Pancreas (tissue), 10 donors: ENCODE measurements at regions not wholly inside any gene's neighbourhood (a gene's known extent, or its start where the extent isn't known, plus 50 kb on each side); places are given as distances from the start of the nearest gene placed in this dataset.

ENCODE experiments used
- ATAC-seq, 4 donors: fragments of 200-7000 bp; cut with Tn5 transposase; one replicate each; pipeline versions ENCODE4 v1.8.0 to v1.9.1; 2020; ENCODE audit warnings: mild to moderate bottlenecking in 4 of 4, moderate library complexity in 4 of 4
- DNase-seq, 6 donors: peaks; one replicate each; pipeline ENCODE4 v3.0.0-alpha.2; 2020
- FAIRE-seq: peaks from 2 replicates; lab custom pipeline; 2012; peaks lifted over from hg19 to GRCh38; lab: Jason Lieb, UNC
- H3K27ac ChIP-seq, 4 donors: fragments of 200-600 bp; sonication (generic); 1 replicate in 3 of 4; 2 replicates in 1 of 4; pipeline versions ENCODE4 v1.5.0 to v1.8.0; 2020
- H3K27me3 ChIP-seq, 4 donors: fragments of 200-600 bp; one replicate each; pipeline ENCODE4 v1.8.0; 2021
- H3K36me3 ChIP-seq, 3 donors: fragments of 200-600 bp; sonication (generic) in 1 of 3; one replicate each; pipeline versions ENCODE4 v1.5.0 to v1.8.0; 2020 to 2021
- H3K4me1 ChIP-seq, 3 donors: fragments of 200-600 bp; one replicate each; pipeline ENCODE4 v1.8.0; 2021
- H3K4me3 ChIP-seq, 4 donors: fragments of 200-600 bp; sonication (generic) in 2 of 4; one replicate each; pipeline versions ENCODE4 v1.5.0 to v1.8.0; 2020 to 2021
- H3K9me3 ChIP-seq, 4 donors: fragments of 200-600 bp; one replicate each; pipeline ENCODE4 v1.8.0; 2021
- CTCF ChIP-seq, 4 donors: fragments of 200-600 bp; sonication (generic) in 3 of 4; IDR thresholded peaks; one replicate each; pipeline versions ENCODE4 v1.5.0 to v1.8.0; 2021; ENCODE audit warnings: antibody characterized with exemption in 4 of 4
- WGBS, 2 donors: extraction: QIAGEN DNeasy Blood & Tissue Kit; methylation state at CpG; one replicate each; pipeline ENCODE4 v1.1.7; 2013; 5-methylcytosine and 5-hydroxymethylcytosine counted together
- intact Hi-C, 3 donors: fragments of 100-400 bp; cut with DNase I; formaldehyde crosslinking; loops; one replicate each; pipeline versions ENCODE4 v1.11.1 to v1.14.2; 2022
- donor health status: healthy with polysubstance abuse.
- donor health status: DM: no; HTN: no; CAD: no; lungs with moderate emphysema.
- donor health status: DM: no; HTN: no; CAD: no.
- donor health status: control.
- donor health status: control.
- donor health status: Bipolar disorder and iron deficiency.
- donor health status: DM: yes; HTN: yes; CAD: no.
- donor health status: DM: no; HTN: no; CAD: no.
- donor health status: DM: no; HTN: no; CAD: no.
- donor health status: DM: yes; HTN: yes; CAD: no.

GRCh38 chr2:103276869-103277268 is 515.0 kb downstream of the TMEM182 start:
- no peak for DNase-seq
- Histone ChIP-seq H3K9me3 (no peaks in the 10 kb centered on the region), H3K4me3 (no peak overlapping the region), H3K27me3 (peaks cover 0 to 3% (median 0%) of the 10 kb centered on the region in 4 donors), H3K36me3 (no peaks in the 10 kb centered on the region), H3K27ac (no peak overlapping the region), H3K4me1 (no peaks in the 10 kb centered on the region)
- whole genome bisulfite sequencing, 2 donors: 50 to 62% methylated on average over 2 of the region's 2 CpGs
- intact Hi-C loops: no loop called here
- no peak for FAIRE-seq
- TF ChIP-seq CTCF (IDR thresholded peaks at IDR 0.05): no peak
- no peak for ATAC-seq

- intact Hi-C loops: no loop called here
- Histone ChIP-seq H3K36me3 (no peaks in the 10 kb centered on the region), H3K27me3 (peaks cover 0 to 3% (median 0%) of the 10 kb centered on the region in 4 donors), H3K9me3 (no peaks in the 10 kb centered on the region), H3K27ac (no peak overlapping the region), H3K4me3 (no peak overlapping the region), H3K4me1 (no peaks in the 10 kb centered on the region)
- no peak for ATAC-seq
- no peak for DNase-seq
- 20 to 23% methylated on average over 4 of the region's 4 CpGs for WGBS, 2 donors
- no peak for TF ChIP-seq CTCF (IDR thresholded peaks at IDR 0.05)
- no peak for FAIRE-seq
Measured at GRCh38 chr2:103284750-103285149, 522.9 kb downstream of the TMEM182 start.

GRCh38 chr2:103285354-103285753 is 523.5 kb downstream of the TMEM182 start:
- Histone ChIP-seq H3K27ac (no peak overlapping the region), H3K4me3 (no peak overlapping the region), H3K27me3 (peaks cover 0 to 2% (median 0%) of the 10 kb centered on the region in 4 donors), H3K36me3 (no peaks in the 10 kb centered on the region), H3K9me3 (no peaks in the 10 kb centered on the region), H3K4me1 (no peaks in the 10 kb centered on the region)
- intact Hi-C loops: no loop called here
- TF ChIP-seq CTCF (IDR thresholded peaks at IDR 0.05): no peak
- DNase-seq (no peak), FAIRE-seq (no peak), ATAC-seq (no peak)
- 20 to 25% methylated on average over 3 of the region's 3 CpGs for WGBS, 2 donors

GRCh38 chr2:103287746-103288145 is 525.9 kb downstream of the TMEM182 start:
- ATAC-seq (no peak), FAIRE-seq (no peak), DNase-seq (no peak)
- H3K27ac ChIP-seq: no peak overlapping the region
- H3K4me3 ChIP-seq: no peak overlapping the region
- no peaks in the 10 kb centered on the region for H3K4me1 ChIP-seq
- WGBS, 2 donors: 62 to 86% methylated on average over 4 of the region's 4 CpGs
- intact Hi-C loops: no loop called here
- H3K27me3 ChIP-seq: no peaks in the 10 kb centered on the region
- H3K9me3 ChIP-seq: no peaks in the 10 kb centered on the region
- TF ChIP-seq CTCF (IDR thresholded peaks at IDR 0.05): no peak
- H3K36me3 ChIP-seq: no peaks in the 10 kb centered on the region

- H3K4me3 ChIP-seq: no peak overlapping the region
- H3K9me3 ChIP-seq: no peaks in the 10 kb centered on the region
- no peak for DNase-seq
- FAIRE-seq: no peak
- no peaks in the 10 kb centered on the region for H3K27me3 ChIP-seq
- ATAC-seq: no peak
- H3K27ac ChIP-seq: no peak overlapping the region
- no peaks in the 10 kb centered on the region for H3K4me1 ChIP-seq
- WGBS, 2 donors: 40 to 56% methylated on average over 5 of the region's 5 CpGs
- no peaks in the 10 kb centered on the region for H3K36me3 ChIP-seq
- intact Hi-C loops: no loop called here
- TF ChIP-seq CTCF (IDR thresholded peaks at IDR 0.05): no peak
Measured at GRCh38 chr2:103288696-103289095, 526.9 kb downstream of the TMEM182 start.
